ENCODE measurements at regions not wholly inside any gene's neighbourhood (a gene's known extent, or its start where the extent isn't known, plus 50 kb on each side); places are given as distances from the start of the nearest gene placed in this dataset.
A peak's percentile ranks its signal among the peaks of the same experiment; 100 is the strongest.

GRCh38 chr10:128940081-128940480 is 527.0 kb upstream of the MGMT start:
- DNase-seq: no peak

- DNase-seq: peak in 3 of 14 donors; percentile 1 to 25 (median 2)
Observed at GRCh38 chr10:128943111-128943510, 523.9 kb upstream of the MGMT start.

GRCh38 chr10:128945398-128945797 is 521.6 kb upstream of the MGMT start:
- DNase-seq: no peak

- no peak for DNase-seq
Observed at GRCh38 chr10:128950159-128950915, 516.7 kb upstream of the MGMT start.

GRCh38 chr10:128950916-128951275 is 516.1 kb upstream of the MGMT start:
- DNase-seq: no peak

- no peak for DNase-seq
Observed at GRCh38 chr10:128952856-128953255, 514.2 kb upstream of the MGMT start.

- DNase-seq: no peak
Observed at GRCh38 chr10:128956149-128956548, 510.9 kb upstream of the MGMT start.

GRCh38 chr10:128957221-128957620 is 509.8 kb upstream of the MGMT start:
- DNase-seq: no peak

DNA sequence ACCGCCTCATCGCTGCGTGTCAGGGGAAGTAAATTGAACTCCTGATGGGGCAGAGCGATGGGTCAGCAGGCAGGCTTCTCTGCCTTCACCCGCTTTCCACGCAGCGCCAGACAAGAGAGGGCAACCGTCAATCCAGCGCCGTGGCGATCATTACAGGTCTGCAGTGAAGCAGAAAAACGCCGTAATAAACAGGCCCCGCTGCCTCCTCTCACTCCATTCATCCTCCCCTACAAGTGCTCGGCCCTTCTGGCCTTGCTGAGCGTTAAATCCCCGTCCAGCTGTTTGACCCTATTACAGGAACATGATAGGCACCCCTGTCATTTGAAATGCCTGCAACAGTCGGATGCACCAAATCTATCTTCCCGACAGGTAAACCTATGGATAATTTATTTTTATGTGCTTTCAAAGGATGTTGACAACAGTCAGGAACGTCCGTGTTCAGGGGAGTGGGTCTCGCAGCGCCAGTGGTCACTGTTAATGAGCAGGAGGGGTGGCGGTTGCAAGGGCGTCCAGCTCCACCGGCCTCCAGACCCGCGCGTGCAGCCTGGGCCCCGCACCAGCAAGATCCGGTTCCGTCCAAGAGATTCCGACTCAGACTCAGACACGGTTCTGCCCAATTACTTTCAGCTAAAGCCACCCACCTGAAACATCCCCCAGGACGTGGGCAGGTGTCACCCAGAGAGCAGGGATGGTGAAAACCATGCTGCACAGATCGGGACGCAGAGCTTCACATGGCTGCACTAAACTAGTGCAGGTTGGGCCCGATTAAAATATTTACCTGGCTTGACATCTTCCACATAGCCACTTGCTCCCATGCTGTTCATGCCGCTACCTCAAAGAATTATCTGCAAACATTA is 508.0 kb upstream of the MGMT start:
- DNase-seq: no peak

GRCh38 chr10:128959746-128960145 is 507.3 kb upstream of the MGMT start:
- no peak for DNase-seq

- DNase-seq: no peak
Observed at GRCh38 chr10:128960517-128960916, 506.5 kb upstream of the MGMT start.

DNA sequence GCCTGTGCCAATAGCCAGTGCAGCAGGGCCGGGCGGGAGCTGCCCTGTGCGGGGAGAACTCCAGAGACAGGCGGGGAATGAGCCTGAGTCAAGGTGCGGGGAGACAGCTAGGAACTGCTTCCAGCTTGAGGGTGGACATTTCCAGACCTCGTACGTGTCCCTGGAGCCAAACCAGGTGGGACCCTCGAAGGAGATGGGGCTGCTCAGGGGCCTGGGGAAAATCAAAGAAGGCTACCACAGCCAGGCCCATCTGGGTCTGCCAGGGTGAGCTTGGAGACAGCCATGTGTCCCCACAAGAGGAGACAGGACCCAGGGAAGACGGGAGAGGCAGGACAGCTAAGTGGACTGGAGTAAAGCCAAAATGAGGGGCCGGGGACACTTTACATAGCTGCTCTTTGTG is 504.9 kb upstream of the MGMT start:
- DNase-seq: no peak

GRCh38 chr10:128963211-128964099 is 503.6 kb upstream of the MGMT start:
- peak in 1 of 14 donors; percentile 72 for DNase-seq

DNA sequence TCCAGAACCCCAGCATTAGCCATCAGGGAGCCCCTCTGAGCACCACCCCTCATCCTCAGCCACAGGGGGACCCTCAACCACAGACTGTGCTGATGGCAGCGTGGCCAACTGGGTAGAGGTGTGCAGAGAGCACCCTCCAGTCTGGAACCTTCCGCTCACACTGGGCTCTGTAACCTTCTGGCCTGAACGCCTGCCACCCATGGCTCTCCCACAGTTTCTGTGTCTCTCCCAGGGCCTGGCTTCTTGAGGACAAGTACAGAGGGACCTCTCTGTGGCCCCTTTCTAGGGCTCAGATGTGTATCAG is 503.0 kb upstream of the MGMT start:
- DNase-seq: no peak

DNA sequence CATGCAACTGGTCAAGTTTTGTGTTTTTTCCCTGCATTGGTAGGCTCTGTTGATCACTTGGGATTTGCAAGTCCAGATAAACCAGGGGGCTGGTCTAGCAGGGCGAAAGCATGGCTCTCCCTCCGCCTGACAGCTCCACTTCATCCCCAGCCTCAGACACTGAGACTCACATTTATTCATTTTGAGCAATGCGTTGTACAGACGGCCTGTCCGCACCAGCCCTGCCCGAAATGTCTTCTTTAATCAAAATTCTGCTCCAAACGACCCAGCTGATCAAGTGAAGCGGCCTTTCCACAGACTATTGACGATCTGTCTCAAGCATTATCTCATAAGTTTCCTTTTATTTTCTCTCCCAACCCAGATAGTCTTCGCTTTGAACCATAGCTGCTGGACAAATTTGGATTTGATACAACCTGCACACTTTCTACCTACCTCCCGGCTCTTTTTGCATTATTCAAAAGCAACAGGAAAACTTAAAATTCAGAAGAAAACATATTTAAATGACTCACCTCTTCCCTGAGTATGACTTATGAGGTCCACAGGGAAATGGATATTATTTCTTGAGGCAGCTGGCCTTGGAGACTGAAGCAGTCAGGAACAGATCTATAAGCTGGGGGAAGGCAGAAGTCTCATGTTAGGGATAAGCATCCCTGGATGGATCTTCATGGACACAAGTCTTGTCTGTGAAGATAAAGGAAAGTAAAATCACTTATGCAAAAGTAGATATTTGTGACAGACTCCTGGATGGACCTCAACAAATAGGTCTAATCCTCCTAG is 498.9 kb upstream of the MGMT start:
- no peak for DNase-seq

DNA sequence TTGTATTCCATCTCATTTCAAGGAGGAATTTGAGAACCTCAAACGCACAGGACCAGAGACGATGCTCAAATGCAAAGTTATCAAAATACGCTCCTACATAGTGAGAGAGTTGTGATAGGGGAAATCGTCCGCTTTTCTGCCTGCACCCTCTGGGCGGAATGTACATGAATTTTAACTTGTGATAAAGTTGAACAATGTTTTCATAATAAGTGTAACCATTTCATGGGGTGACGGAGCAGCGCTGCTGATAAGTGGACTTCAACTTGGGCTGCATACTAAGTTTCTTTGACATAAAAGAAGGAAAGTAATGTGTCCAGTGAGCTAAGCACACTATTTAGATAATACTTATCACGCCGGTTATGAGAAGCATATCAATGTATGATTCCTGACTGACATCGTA is 497.5 kb upstream of the MGMT start:
- no peak for DNase-seq

GRCh38 chr10:128971374-128972035 is 495.5 kb upstream of the MGMT start:
- DNase-seq: no peak

- no peak for DNase-seq
Observed at GRCh38 chr10:128972036-128972405, 495.0 kb upstream of the MGMT start.

GRCh38 chr10:128973221-128973620 is 493.8 kb upstream of the MGMT start:
- DNase-seq: no peak

DNA sequence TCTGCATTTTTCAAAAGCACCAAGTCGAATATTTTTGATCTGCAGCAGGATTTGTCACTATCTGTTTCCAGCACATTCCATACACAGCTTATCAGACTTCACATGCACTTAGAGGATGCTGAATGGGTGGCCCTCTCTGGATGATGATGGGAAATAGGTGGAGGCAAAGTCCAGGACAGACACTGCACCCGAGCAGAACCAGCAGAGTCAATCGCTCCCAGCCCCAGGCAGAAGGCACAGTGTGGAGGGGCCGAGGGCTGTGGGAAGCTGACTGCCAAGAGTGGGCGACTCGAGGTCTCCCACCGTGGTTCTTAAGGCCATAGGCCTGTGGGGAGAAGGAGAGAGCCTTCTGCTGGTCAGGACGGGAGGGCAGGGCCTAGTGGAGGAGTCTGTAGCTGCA is 490.2 kb upstream of the MGMT start:
- no peak for DNase-seq

- DNase-seq: no peak
Observed at GRCh38 chr10:128978211-128978610, 488.8 kb upstream of the MGMT start.

DNA sequence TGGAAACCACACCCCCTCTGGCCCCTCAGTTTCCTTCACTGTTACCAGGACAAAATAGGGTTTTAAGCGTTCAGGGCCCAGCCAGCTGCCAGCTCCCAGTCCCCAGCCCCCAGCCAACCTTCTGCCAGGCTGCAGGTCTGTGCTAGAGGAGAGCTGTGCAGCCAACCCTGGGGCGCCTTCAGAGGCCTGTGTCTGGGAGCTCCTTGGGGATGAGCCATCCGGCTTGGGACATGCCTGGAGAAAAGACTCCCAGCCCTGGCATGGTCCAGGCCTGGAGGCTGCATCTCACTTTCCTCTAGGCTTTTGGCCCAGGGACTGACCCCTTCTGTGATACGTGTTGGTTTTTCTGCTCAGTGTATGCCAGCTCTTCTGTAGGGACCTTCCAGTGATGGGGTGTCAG is 487.6 kb upstream of the MGMT start:
- DNase-seq: no peak
